ENCODE measurements at regions not wholly inside any gene's neighbourhood (a gene's known extent, or its start where the extent isn't known, plus 50 kb on each side); places are given as distances from the start of the nearest gene placed in this dataset.

DNA sequence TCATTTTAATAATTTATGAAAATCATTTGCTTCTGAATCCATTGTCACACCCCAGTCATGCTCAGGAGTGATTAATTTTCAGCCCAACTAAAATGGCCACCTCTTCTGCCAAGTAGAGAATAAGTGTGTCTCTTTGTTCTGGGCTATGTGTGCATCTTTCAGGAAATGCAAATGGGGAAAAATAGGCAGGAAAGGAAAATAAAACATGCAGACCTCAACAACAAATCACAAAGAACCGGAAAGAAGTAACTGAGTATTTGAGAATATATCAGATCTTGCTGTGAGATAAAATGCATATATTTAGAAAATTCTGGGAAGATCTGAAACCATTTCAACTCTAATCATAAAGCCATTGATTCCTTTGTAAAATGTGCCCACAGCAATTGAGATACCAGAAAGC lies 763.9 kb downstream of the GALC start:
- no peak for DNase-seq

DNA sequence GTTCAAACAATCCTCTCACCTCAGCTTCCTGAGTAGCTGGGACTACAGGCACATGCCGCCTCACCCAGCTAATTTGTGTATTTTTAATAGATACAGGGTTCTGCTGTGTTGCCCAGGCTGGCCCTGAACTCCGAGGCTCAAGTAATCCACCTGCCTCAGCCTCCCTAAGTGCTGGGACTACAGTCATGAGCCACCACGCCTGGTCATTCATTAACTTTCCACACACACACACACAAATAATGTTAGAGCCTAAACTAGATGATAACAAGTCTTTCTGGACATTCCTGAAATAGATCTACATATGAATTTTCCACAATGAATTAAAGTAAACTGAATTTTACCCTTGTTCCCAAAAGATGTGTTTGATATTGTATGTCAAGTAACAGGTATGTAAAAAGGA lies 776.0 kb downstream of the GALC start:
- no peak for DNase-seq

DNA sequence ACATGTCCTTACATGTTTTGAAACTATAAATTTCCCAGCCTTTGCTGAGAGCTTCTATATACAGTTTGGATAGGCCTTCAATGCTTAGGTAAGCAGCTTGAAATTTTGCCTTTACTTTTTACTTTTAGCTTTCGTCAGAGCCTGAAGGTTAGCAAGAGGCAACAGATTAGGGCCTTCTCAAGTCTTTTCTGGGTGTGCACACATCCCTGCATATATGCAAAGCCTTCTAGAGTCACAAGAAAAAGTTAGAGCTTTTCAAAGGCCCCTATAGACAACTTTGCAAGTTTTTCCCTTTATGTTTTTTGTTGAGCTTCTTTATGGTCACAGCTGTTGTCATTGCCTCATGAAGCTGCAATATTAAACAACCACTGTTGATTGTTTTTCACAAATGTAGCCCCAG lies 778.4 kb downstream of the GALC start:
- no peak for DNase-seq

DNA sequence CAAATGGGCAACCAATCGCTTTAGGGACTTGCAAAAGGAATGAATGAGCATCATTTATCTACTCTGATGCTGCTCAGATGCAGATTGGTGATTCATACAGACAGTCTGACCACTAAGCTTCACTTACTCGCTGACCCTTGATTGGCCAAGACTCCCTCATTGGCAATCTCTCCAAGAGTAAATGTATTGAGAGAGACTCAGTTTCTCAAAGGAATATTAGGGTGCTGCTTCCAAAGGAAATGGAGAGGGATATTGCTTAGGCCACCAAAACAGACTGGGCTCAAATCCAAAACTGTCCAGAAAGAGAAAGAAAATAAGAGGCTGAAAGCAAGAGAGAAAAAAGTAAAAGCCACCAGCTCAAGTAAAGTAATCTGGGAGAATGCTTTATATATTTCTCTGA lies 785.2 kb downstream of the GALC start:
- no peak for DNase-seq

DNA sequence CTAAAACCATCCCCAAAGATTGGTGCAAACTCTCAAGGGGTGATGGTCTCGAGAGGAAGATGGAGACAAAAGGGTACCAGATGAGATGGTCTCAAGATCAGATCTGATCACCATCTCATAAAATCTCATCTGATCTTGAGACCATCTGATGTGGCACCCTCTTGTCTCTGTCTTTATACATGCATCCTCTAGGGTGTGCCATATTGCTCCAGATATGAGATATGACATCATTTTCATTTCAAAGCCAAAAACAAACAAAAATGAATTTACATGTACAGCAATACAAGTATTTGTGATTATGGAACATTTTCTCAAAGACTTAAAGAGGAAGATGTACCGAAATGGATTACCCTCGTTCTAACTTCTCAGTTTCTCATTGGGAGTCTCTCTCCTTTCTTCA lies 787.2 kb downstream of the GALC start:
- no peak for DNase-seq

DNA sequence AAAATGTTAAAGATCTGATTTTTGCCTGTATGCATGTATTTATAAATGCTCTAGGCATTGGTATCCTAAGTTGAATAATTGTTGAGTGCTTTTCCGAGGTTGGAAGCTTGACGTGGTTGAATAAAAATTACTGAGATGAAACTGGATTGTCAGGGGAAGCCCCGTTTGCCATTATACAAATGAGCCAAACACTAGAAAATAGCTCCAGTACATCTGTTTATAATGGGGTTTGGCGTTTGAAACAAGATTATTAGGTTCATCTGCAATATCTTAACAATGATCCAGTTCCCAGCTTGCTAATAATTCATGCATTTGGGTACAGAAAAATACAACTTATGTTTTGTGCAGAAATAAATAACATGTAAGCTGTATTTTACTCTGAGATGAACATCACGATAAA lies 789.6 kb downstream of the GALC start:
- no peak for DNase-seq

DNA sequence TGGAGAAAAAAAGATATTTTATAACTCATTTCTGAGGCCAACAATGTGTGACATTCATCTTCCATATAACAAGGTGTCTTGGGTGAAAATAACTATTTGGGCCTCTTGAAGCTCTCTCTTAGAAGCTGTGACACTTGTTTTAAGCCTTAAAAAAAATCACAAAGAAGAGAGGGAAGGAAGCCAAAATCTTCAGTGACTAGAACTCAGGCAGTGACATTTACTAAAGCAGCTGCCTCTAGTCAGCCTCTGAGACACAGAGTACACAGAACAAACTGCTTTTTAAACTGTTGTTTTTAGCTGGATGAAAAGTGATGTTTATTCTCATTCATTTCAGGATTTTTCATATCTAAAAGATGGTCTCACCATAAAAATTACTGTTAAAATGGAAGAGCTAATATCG lies 793.6 kb downstream of the GALC start:
- no peak for DNase-seq

DNA sequence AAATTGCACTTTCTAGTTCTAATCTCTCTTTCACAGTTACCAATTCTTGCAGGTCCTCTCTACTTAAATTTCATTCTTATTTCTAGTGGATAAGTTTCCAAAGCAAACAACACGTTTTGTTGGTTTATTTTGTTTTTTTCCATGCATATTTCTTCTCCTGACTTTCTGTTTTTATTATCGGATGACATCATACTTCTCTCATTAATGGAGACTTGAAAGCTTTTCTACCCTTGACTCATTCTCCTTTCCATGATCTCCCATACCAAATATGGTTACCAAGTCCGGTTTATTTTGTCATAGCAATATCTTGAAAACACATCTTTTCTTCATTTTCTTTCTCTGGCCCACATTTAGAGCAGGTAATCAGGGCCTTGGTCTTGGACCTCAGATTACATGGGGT lies 796.5 kb downstream of the GALC start:
- no peak for DNase-seq

DNA sequence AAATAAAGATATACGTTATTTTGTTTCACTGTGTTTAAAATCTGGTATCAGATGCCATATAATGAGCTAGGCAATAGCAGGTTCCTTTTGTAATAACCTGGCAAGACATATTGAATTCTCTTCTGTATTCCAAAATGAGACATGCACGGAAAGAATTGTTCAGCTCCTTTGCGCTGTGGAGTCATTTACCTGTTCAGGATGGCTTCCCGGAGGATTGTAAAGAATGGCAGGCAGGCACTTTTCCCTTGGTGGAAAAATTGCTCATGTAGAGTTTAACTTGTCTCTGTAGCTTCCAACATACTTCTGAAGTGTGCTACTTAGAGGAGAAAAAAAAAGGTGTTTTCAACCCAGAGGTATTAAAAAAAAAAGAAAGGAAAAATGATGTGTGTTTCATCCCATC lies 805.2 kb downstream of the GALC start:
- DNase-seq = no peak

DNA sequence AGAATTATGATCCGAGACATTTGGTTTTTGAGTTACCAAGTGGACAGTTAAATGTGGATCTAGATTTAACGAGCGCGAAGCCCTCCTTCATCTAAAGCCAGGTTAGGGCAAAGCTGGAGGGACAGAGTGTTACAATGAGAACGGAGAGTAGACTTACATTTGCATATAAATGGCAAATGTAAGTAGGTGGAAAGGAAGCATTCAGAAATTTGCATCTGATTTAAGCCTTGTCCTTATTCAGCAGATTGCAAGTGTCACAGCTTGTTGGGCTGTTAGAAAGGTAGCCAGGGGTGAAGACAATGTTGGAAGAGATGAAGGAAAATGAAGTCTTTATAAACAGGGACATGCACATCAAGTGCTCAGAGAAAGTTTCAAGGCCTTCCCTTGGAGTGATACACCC lies 806.2 kb downstream of the GALC start:
- DNase-seq = no peak

DNA sequence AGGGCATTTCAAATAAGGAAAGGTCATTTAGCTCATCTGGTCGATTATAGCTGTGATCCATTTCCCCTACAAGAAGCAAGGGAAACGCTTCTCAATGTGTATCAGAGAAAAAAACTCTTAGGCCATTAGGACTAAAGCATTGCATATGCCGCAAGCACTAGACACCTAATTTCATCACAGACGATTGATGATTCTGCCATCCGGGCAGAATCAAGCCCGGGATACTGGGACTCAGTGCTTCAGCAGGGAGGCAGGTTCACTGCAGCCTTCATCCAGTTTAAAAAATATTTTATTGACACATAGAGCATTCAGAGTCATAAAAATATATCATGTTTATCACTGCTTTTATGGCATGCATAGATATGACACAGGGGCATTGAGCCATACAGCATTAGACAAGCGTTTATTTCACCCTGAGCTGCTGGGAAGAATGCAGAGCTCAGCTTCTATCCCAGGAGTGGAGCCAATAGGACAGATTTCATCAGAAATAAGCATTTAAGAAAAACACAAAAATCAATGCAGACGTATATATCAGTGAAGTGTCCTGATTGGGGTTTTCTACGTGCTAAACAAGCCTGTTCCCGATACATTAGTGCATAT lies 806.9 kb downstream of the GALC start:
- DNase-seq = no peak

DNA sequence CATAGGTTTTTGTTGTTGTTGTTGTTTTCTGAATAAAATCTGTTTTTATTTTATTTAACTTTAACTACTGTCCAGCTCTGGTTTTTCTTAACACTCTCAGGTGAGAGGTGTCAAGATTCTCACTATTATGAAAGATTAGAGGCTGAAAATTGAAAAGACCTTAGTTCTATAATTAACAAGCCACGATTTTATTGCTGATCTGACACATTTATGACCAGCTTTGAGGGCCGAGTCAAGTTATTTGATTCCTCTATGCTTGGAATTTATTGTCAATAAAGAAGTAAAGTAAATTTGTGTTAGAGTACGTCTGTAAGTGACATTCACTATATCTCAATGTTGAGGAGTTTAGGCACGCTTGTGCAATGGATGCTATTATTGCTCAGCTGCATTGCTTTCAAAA lies 808.8 kb downstream of the GALC start:
- DNase-seq = no peak

DNA sequence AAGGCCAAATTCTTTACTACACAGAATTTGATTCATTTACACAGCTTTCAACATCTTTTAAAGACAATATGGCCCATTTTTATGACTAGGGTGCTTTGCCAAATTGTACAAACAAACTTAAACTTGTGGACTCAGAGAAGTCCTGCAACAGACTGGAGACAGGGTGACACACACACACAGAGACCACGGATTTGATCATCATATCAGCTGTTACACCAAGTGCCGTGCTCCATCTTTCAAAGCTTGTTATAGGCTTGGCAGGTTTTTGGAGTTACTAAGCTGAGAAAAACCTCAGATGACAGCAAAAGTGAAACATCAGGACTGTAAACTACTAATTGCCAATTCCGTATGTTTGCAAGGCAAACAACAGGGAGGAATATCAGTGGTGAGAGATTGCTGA lies 811.7 kb downstream of the GALC start:
- DNase-seq = no peak

DNA sequence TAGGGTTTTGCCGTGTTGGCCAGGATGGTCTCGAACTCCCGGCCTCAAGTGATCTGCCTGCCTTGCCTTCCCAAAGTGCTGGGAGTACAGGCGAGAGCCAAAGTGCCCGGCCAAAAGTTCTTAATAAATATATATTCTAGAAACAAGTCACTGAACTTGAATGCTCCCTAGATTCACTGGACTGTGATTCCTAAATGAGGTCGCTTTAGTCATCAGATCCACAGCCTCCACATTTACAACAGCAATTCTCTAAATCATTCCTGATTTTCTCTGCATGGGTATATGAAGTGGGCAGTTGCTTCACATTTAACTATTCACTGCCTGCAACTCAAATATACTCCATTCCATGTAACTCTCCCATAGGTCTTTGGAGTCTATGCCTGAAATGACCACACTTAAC lies 813.0 kb downstream of the GALC start:
- DNase-seq = no peak

DNA sequence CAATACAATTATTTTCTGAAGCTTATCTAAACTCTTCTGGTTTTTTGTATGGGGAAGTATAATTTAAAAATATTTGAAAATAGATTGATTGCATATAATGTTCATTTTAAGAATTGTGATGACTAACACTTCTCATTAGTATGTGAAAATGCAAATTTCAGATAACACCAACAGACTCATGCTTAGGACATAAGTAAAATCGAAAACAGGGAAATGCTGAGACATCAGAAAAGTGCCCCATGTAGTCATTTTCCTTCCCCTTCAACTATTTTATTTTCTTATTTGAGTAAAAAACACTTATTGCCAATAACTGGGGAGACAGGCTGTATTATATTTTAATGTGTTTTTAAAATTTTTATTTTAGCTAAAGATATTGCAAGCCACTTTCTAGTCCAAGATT lies 814.7 kb downstream of the GALC start:
- DNase-seq = no peak

DNA sequence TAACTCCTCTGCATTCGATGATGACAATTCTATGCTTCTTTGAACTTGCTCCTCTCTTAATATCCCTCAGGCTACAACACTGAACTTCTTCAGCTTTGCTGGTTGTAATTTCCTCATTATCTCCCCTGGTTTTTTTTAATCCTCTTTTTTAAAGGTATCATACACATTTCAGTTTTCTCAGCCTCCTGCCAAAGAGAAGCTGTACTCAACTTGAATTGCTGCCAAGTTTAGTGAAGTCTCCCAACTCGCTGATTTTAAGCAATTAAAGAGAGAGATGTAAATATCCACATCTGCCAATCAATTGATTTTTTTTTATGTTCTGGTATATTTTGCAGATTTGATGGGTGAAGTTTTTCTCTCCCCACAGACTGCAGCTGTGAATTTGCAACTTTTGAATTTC lies 817.8 kb downstream of the GALC start:
- DNase-seq = no peak

DNA sequence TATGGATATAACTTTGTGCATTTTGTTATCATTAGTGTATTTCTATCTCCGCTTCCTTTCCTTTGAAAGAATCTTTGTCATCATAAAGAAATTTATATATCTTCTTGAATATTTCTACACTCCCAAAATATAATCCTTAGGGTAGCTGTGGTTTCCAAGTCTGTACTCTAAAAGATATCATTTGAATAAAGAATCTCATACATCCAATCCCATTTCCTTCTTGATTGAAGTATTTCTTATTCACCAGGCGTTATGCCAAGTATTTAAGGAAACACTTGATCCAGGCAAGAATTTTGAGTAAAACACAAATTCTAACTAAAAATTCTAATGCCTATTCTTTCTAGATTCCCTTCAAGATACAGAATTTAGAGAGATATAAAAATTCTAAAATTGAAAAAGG lies 821.8 kb downstream of the GALC start:
- no peak for DNase-seq

DNA sequence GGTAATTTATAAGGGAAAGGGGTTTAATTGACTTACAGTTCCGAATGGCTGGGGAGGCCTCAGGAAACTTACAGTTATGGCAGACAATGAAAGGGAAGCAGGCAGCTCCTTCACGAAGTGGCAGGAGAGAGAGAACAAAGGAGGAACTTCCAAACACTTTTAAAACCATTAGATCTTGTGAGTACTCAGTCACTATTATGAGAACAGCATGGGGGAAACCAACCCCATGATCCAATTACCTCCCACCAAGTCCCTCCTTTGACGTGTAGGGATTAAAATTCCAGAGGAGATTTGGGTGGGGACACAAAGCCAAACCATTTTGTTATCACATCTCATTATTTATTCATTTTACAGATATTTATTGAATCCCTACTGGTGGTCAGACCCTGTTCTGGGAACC lies 822.8 kb downstream of the GALC start:
- DNase-seq = no peak

DNA sequence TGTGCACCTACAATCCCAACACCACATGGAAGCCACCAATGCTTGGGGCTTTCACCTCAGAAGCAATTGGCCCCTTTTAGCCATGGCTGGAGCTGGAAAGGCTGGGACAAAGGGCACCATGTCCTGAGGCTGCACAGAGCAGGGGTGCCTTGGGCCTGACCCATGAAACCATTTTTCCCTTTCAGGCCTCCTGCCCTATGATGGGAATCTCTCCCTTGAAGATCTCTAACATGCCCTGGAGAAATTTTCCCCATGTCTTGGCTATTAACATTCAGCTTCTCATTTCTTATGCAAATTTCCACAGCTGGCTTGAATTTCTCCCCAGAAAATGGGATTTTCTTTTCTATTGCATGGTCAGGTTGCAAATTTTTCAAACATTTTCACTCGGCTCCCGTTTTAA lies 823.6 kb downstream of the GALC start:
- no peak for DNase-seq

DNA sequence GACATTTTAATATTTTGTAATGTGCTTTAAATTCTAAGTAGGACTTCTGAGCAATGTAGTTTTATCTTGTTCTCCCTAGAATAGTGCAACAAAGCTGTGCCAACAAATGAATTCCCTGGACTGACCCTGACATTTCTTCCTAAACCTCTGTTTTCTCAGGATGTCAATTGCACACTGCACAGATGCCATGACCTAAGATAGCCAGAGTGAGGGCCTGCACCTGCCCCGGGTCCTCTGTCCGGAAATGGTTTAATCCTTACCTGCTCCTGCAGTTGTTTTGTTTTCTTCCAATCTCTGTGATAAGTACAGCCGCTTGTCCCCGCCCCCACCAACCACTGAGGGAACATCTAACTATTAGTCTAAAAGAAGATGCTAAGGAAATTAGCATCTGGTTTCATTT lies 831.5 kb downstream of the GALC start:
- DNase-seq = no peak

DNA sequence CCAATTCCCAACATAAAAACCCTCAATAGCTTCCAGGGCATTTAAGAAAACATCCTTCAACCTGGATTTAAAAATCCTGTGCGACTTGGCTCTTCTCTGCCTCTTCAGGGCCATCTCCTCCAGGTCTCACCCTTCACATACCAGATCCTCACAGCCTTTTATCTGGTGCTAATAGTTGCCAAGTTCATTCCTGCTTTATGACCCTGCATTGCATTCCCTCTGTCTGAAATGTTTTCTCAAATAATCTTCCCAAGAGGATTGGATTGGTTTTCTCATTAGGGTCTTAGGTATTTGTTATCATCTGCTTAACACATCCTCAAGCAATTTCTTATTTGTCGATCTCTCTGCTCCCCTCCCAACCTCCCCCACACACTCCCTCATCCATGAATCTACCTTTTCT lies 832.0 kb downstream of the GALC start:
- DNase-seq = no peak

DNA sequence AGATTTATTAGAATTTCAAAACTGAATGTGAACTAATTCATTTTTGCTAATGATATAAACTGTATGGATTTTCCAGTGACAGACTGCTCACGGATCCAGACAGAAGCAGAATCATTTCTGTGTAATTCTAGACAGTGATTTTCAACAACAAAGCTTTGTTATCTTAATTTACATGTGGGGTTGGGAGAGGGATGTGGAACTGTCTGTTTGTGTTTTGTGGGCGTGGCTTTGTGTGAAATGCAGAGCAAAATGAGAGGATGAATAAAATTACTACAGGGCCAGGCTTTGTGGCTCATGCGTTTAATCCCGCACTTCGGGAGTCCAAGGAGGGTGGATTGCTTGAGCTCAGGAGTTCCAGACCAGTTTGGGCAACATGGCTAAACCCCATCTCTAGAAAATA lies 834.7 kb downstream of the GALC start:
- DNase-seq = no peak

DNA sequence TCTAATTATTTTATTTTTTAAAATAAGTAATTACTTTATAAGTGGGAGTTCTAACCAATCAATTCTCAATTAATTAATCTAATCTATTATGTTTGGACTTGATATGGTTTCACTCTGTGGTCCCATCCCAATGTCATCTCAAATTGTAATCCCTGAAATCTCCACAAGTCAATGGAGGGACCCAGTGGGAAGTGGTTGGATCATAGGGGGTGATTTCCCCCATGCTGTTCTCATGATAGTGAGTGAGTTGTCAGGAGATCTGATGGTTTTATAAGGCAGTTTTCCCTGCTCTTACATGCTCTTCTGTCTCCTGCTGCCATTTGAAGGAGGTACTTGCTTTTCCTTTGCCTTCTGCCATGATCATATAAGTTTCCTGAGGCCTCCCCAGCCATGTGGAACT lies 836.1 kb downstream of the GALC start:
- DNase-seq = no peak

DNA sequence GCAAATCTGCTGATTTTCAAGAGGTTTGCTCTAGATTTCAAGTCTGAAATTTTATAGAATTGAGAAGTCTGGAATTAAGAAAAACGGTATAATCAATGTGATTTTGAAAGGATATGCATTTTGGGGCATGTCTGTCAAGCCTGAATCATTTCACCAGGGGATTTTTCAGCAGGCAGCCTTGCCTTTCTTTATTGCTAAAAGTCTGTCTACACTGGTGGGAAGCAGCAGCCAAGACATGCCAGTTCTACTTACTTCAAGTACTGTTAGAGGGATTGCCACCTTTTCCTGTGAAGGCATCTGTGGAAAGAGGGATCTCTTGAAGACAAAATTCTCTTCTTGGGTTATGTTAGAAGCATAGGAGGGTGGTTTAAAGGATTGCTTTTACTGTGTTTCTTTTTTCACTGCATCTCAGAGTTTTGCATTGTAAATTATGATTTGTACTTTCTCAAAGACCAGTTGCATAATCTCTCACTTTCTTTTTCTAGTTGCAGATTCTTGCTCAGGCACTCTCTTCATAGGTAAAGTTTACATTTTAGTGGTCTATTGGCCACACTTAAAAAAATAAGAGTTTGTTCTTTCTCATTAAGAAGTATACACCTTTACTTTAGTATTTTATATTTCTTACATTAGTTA lies 837.0 kb downstream of the GALC start:
- DNase-seq = no peak

DNA sequence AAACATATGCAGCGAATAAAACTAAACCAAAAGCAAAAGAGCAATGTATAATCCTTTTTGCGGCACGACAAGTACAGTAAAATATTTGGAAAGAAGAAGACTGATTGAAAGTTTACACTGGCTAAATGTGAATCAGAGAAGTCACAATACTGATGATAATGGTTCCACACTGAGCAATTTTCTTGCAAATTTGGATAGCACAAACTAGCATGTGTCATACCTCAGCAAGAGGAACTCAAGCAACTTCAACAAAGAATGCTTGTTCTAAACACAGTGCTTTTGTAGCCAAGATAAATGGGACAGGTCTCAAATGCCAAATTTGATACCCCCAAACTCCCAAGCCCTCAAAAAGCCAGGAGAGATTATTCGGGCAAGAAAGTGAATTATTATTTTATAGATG lies 839.1 kb downstream of the GALC start:
- no peak for DNase-seq

DNA sequence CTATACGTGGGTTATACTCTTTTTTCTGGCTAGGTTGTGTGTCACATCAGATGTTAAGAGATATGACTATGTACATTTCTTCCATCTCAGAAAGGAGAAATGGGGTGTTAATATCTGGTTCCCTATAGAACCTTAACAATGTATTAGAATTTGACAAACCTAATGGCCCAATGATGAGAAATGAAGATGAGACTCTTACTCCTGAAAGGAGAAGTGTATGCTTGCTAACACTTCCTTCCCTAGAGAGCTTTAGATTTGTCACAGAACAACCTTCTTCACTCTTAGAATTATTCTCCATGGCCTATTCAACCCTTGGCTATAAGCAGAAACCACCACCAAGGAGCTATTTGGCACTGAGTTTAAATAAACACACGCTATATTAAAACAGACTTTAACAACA lies 839.6 kb downstream of the GALC start:
- no peak for DNase-seq
